ENCODE measurements at regions not wholly inside any gene's neighbourhood (a gene's known extent, or its start where the extent isn't known, plus 50 kb on each side); places are given as distances from the start of the nearest gene placed in this dataset.

- no peak for TF ChIP-seq CTCF (IDR thresholded peaks at IDR 0.05; ENCODE audit: insufficient read depth, low read length)
- no peak for TF ChIP-seq REST (IDR thresholded peaks at IDR 0.05; ENCODE audit: insufficient replicate concordance, low read depth)
Measured at GRCh38 chr2:171249689-171250088, 89.0 kb upstream of the TLK1 start.

Data from HL-60 (cell line).